GM12891 (cell line): ENCODE measurements at regions not wholly inside any gene's neighbourhood (a gene's known extent, or its start where the extent isn't known, plus 50 kb on each side); places are given as distances from the start of the nearest gene placed in this dataset.
"Not testable (repeated sequence)": the region's sequence is repeated elsewhere in the genome, so short reads cannot be mapped to it uniquely, and the experiment has no call there.

Experiments
- DNase-seq: peaks from one replicate; pipeline ENCODE4 v3.0.0; 2011; ENCODE audit warnings: low spot score; ENCODE audit not compliant: insufficient read length
- FAIRE-seq: peaks from 2 replicates; lab custom pipeline; 2011; peaks lifted over from hg19 to GRCh38; lab: Jason Lieb, UNC
- PAX5 ChIP-seq: IDR thresholded peaks from 2 replicates; pipeline ENCODE4 v1.6.1; 2011; ENCODE audit warnings: low read length, moderate library complexity, mild to moderate bottlenecking; ENCODE audit not compliant: insufficient read depth, severe bottlenecking
- POLR2A ChIP-seq: IDR thresholded peaks from 2 replicates; pipeline ENCODE4 v1.6.1; 2011; ENCODE audit warnings: low read depth, low read length, control low read depth
- POLR2AphosphoS5 ChIP-seq: IDR thresholded peaks from 2 replicates; pipeline ENCODE4 v1.6.1; 2011; ENCODE audit warnings: low read depth, low read length, control low read depth
- POU2F2 ChIP-seq: IDR thresholded peaks from 2 replicates; pipeline ENCODE4 v1.6.1; 2011; ENCODE audit warnings: low read depth, mild to moderate bottlenecking, control low read depth, low read length, moderate library complexity
- SPI1 ChIP-seq: IDR thresholded peaks from 2 replicates; pipeline ENCODE4 v1.6.1; 2011; ENCODE audit warnings: low read depth, low read length, control low read depth
- TAF1 ChIP-seq: IDR thresholded peaks from 2 replicates; pipeline ENCODE4 v1.6.1; 2011; ENCODE audit warnings: low read depth, low read length, control low read depth

- FAIRE-seq (no peak), DNase-seq (no peak)
- no peak for TF ChIP-seq SPI1
- no peak for TF ChIP-seq PAX5
- no peak for TF ChIP-seq POU2F2
- no peak for TF ChIP-seq TAF1
- TF ChIP-seq POLR2AphosphoS5, result no peak
- TF ChIP-seq POLR2A, result no peak
These were observed 177.6 kb downstream of the C12orf75 start for GRCh38 chr12:105508096-105508495.

DNA sequence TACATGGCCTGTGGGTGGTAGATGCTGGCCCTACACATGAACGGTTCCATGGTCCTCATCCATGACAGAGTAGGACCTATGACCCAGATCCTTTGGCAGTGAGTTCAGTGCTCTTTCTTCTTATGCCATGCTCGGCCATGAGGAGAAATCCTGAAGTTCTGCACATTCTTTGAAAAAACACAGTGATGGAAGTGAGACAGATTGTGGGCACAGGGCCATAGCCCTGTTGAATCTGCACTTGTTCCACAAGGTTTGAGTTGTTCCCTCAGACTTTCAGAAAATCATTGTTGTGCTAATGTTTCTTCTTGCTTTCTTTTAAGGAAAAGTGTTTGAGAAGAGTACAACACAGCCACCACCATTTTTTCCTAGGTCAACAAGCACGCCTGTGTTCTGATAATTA, 180.0 kb downstream of the C12orf75 start:
- DNase-seq (no peak), FAIRE-seq (no peak)
- TF ChIP-seq TAF1, result no peak

DNA sequence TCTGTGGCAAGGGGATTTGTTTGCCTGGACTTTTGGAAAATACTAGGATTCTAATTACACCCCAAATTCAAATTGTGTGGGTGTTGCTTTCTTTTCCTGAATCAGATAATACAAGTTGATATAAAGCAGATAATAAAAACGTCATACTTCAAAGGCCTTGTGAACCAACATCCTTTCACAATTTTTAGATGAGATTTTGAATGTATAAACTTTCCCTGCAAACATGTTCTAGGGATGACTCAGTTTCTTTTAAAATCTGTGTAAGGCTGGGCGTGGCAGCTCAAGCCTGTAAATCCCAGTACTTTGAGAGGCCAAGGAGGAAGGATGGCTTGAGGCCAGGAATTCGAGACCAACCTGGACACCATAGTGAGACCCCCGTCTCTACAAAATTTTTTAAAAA, 182.4 kb downstream of the C12orf75 start:
- DNase-seq, FAIRE-seq: not testable (repeated sequence)

DNA sequence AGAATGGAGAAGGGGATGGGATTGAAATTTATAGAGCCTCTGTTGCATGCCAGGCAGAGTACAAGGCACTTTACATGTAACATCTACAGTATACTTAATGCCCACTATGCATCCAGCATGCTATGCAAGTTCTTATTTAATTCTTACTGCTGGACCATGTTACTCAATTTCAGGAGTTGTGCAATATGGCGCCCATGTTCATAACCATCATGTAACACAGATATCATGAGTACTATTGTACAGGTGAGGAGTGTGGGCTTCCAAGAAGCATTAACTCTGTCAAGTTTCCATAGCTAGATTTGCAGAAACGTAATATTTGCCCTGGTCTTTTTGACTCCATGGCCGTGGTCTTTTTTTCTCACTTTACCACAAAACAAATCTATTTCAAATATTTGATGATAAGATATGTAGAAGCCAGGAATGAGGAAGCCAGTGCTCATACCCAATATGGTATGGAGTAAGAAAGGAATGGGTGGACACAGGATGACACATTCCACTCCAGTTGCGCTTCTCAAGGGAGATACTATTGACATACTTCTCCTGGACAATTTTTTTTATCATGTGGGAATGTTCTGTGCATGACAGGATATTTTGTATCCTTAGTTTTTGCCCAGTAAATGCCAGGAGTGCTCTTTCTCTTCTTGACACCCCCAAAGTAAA, 191.8 kb downstream of the C12orf75 start:
- no peak for TF ChIP-seq SPI1
- no peak for TF ChIP-seq POLR2AphosphoS5
- no peak for TF ChIP-seq TAF1
- TF ChIP-seq PAX5, result no peak
- no peak for TF ChIP-seq POU2F2
- no peak for TF ChIP-seq POLR2A
- no peak for FAIRE-seq
- DNase-seq, result no peak

GRCh38 chr12:105523164-105524057, 192.9 kb downstream of the C12orf75 start:
- no peak for TF ChIP-seq POLR2A
- TF ChIP-seq POLR2AphosphoS5, result no peak
- TF ChIP-seq PAX5, result no peak
- TF ChIP-seq SPI1, result no peak
- no peak for TF ChIP-seq TAF1
- TF ChIP-seq POU2F2, result no peak
- no peak for DNase-seq
- no peak for FAIRE-seq

DNA sequence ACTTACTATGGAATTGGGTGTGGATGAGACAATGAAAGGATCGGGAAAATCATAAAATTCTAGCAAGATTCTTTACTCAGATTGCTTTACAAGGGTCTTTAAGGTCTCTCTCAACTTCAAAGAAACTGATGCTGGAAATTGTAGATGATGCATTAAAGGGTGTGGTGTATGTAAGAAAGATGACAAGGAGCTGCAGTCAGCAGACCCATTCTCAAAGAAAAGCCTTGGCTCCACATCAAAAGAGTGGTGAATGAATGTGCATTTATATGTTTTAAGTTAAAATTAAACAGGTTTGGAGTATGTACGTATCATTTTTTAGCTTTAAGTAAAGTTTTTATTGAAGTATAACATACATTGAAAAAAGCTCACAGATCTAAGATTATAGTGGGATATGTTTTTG, 194.5 kb downstream of the C12orf75 start:
- FAIRE-seq, result no peak

DNA sequence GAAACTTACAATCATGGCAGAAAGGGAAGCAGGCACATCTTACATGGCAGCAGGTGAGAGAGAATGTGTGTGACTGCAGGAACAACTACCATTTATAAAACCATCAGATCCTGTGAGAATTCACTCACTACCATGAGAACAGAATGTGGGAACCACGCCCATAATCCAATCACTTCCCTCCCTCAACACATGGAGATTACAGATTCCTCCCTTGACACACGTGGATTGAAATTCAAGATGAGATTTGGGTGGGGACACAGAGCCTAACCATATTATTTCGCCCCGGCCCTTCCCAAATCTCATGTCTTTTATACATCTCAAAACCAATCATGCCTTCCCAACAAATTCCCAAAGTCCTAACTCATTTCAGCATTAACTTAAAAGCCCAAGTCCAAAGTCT, 203.6 kb downstream of the C12orf75 start:
- FAIRE-seq (no peak), DNase-seq (no peak)
- TF ChIP-seq SPI1, result no peak
- TF ChIP-seq POU2F2, result no peak
- TF ChIP-seq TAF1, result no peak
- no peak for TF ChIP-seq PAX5
- no peak for TF ChIP-seq POLR2A
- no peak for TF ChIP-seq POLR2AphosphoS5

More for the DNA sequence above, 194.5 kb downstream of the C12orf75 start:
- DNase-seq, result no peak
- TF ChIP-seq SPI1, result no peak
- no peak for TF ChIP-seq TAF1
- no peak for TF ChIP-seq POU2F2
- TF ChIP-seq POLR2A, result no peak
- TF ChIP-seq PAX5, result no peak
- no peak for TF ChIP-seq POLR2AphosphoS5

DNA sequence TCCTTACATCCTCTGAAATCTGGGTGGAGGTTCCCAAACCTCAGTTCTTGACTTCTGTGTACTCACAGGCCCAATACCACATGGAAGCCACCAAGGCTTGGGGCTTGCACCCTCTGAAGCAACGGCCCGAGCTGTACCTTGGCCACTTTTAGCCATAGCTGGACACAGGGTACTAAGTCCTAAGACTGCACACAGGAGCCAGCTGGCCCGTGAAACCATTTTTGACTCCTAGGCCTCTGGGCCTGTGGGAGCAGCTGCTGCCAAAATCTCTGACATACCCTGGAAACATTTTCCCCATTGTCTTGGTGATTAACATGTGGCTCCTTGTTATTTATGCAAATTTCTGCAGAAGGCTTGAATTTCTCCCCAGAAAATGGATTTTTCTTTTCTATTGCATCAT, 204.5 kb downstream of the C12orf75 start:
- DNase-seq, FAIRE-seq: not testable (repeated sequence)

DNA sequence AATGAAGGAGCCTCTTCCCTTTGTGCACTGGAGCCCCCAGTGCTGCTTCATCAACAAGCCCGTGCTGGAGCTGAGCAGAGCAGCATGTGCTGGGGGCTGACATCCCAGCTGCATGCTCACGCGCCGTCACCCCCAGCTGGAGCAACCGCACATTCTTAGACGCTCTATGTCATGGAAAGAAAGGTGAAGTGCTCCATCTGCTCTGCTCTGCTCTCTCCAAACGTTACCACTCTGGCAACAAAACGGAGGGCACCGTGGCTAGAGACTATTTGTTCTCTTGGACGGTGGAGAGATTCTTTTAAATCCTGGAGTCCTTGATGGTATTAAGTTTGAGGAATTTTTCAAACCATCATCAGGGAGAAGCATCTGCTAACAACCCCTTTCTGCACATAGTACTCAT, 208.4 kb downstream of the C12orf75 start:
- TF ChIP-seq POU2F2, result no peak
- no peak for TF ChIP-seq POLR2AphosphoS5
- no peak for TF ChIP-seq SPI1
- TF ChIP-seq POLR2A, result no peak
- no peak for TF ChIP-seq PAX5
- TF ChIP-seq TAF1, result no peak
- FAIRE-seq, result no peak
- no peak for DNase-seq

- TF ChIP-seq TAF1 (no peak), PAX5 (no peak), POLR2AphosphoS5 (no peak), SPI1 (no peak), POLR2A (no peak), POU2F2 (no peak)
- DNase-seq (no peak), FAIRE-seq (no peak)
These were observed 209.2 kb downstream of the C12orf75 start for GRCh38 chr12:105539735-105540134.

GRCh38 chr12:105547786-105548185, 217.3 kb downstream of the C12orf75 start:
- TF ChIP-seq SPI1 (no peak), PAX5 (no peak), POLR2A (no peak), TAF1 (no peak), POLR2AphosphoS5 (no peak), POU2F2 (no peak)
- FAIRE-seq (no peak), DNase-seq (no peak)
